ENCODE measurements at regions not wholly inside any gene's neighbourhood (a gene's known extent, or its start where the extent isn't known, plus 50 kb on each side); places are given as distances from the start of the nearest gene placed in this dataset.

DNA sequence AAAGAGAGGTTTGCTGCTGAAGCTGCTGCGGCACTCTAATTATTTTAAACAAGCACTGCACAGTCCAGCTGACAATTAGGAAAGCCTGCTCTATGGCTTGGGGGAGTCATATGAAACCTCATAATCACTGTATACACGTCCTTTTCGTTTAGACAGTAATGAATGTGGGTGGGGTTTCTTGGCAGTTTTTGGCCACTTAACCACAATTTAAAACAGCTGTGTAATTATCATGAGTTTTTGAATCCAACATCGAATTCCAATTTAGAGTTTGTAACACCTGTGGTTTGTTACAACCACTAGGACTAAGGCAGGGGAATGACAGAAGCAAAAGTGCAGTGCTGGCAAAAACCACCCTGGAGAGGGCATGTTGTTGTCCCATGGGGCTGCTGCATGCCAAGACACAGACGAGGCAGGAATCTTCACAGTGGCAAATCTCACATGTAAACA, 99.5 kb downstream of the CXXC4 start (continued):
- TF ChIP-seq, protein P1, sequence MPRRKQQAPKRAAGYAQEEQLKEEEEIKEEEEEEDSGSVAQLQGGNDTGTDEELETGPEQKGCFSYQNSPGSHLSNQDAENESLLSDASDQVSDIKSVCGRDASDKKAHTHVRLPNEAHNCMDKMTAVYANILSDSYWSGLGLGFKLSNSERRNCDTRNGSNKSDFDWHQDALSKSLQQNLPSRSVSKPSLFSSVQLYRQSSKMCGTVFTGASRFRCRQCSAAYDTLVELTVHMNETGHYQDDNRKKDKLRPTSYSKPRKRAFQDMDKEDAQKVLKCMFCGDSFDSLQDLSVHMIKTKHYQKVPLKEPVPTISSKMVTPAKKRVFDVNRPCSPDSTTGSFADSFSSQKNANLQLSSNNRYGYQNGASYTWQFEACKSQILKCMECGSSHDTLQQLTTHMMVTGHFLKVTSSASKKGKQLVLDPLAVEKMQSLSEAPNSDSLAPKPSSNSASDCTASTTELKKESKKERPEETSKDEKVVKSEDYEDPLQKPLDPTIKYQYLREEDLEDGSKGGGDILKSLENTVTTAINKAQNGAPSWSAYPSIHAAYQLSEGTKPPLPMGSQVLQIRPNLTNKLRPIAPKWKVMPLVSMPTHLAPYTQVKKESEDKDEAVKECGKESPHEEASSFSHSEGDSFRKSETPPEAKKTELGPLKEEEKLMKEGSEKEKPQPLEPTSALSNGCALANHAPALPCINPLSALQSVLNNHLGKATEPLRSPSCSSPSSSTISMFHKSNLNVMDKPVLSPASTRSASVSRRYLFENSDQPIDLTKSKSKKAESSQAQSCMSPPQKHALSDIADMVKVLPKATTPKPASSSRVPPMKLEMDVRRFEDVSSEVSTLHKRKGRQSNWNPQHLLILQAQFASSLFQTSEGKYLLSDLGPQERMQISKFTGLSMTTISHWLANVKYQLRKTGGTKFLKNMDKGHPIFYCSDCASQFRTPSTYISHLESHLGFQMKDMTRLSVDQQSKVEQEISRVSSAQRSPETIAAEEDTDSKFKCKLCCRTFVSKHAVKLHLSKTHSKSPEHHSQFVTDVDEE (CRISPR knock-in tag; IDR thresholded peaks at IDR 0.05): no peak
- TF ChIP-seq ESRRG (CRISPR knock-in tag; IDR thresholded peaks at IDR 0.05) (no peak), ZNF8 (CRISPR knock-in tag; IDR thresholded peaks at IDR 0.05) (no peak), ZNF565 (CRISPR knock-in tag; conservative IDR thresholded peaks at IDR 0.05; ENCODE audit: low read depth) (no peak)

DNA sequence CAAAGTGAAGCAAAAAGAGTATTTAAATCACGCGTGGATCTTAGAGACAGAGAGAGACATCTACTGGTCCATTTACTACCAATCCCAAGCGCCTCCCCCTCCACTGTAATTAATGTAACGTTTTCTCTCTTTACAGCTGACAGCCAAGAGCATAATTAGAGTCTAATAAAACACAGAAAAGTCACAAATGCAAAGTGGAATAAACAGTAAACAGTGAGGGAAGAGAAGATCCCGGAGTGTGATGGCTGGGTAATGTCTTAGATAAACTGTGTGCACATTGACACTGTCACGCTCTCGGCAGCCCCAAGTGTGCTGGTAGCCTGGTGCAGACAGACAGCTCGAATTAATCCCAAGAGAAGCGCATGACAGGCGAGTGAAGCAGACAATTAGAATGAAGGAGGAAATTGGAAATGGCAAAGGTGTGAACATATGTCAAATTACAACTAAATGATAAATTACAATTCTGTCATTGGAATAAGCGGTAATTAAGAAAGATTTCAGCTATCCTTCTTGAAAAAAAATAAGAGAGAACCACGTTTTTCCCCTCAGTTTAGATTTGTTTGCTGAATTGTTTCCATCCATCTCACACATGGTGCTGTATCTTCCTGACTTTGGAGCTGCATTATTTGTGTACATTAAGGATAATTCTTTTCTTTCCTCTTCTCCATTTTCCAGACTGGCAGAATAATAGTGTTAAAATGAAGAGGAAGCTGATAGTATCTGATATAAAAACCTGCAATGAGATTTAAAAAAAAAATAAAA, 100.1 kb downstream of the CXXC4 start:
- peak; percentile 33; the same call in 1 of the 3 replicates for ATAC-seq
- TF ChIP-seq ARNTL (CRISPR knock-in tag; IDR thresholded peaks at IDR 0.05; ENCODE audit: borderline replicate concordance, low read depth): no peak
- TF ChIP-seq, protein P2, sequence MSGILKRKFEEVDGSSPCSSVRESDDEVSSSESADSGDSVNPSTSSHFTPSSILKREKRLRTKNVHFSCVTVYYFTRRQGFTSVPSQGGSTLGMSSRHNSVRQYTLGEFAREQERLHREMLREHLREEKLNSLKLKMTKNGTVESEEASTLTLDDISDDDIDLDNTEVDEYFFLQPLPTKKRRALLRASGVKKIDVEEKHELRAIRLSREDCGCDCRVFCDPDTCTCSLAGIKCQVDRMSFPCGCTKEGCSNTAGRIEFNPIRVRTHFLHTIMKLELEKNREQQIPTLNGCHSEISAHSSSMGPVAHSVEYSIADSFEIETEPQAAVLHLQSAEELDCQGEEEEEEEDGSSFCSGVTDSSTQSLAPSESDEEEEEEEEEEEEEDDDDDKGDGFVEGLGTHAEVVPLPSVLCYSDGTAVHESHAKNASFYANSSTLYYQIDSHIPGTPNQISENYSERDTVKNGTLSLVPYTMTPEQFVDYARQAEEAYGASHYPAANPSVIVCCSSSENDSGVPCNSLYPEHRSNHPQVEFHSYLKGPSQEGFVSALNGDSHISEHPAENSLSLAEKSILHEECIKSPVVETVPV (CRISPR knock-in tag; IDR thresholded peaks at IDR 0.05): no peak
- TF ChIP-seq TCF4 (CRISPR knock-in tag; IDR thresholded peaks at IDR 0.05; ENCODE audit: borderline replicate concordance): no peak
- TF ChIP-seq CSDC2 (CRISPR knock-in tag; IDR thresholded peaks at IDR 0.05): no peak
- TF ChIP-seq, protein P3, sequence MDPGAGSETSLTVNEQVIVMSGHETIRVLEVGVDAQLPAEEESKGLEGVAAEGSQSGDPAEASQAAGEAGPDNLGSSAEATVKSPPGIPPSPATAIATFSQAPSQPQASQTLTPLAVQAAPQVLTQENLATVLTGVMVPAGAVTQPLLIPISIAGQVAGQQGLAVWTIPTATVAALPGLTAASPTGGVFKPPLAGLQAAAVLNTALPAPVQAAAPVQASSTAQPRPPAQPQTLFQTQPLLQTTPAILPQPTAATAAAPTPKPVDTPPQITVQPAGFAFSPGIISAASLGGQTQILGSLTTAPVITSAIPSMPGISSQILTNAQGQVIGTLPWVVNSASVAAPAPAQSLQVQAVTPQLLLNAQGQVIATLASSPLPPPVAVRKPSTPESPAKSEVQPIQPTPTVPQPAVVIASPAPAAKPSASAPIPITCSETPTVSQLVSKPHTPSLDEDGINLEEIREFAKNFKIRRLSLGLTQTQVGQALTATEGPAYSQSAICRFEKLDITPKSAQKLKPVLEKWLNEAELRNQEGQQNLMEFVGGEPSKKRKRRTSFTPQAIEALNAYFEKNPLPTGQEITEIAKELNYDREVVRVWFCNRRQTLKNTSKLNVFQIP (CRISPR knock-in tag; IDR thresholded peaks at IDR 0.05; ENCODE audit: borderline replicate concordance, low read depth): no peak
- no peak for TF ChIP-seq ISL1 (CRISPR knock-in tag; IDR thresholded peaks at IDR 0.05)
- no peak for TF ChIP-seq TOX (CRISPR knock-in tag; IDR thresholded peaks at IDR 0.05; ENCODE audit: borderline replicate concordance)
- TF ChIP-seq SNAI2 (CRISPR knock-in tag; IDR thresholded peaks at IDR 0.05): no peak
- no peak for TF ChIP-seq ZC3H10 (CRISPR knock-in tag; IDR thresholded peaks at IDR 0.05)
- TF ChIP-seq ZNF8 (CRISPR knock-in tag; IDR thresholded peaks at IDR 0.05): no peak
- TF ChIP-seq, protein P1 (CRISPR knock-in tag; IDR thresholded peaks at IDR 0.05): no peak
- no peak for TF ChIP-seq OSR1 (CRISPR knock-in tag; IDR thresholded peaks at IDR 0.05)
- TF ChIP-seq GLIS3 (CRISPR knock-in tag; IDR thresholded peaks at IDR 0.05): no peak
- TF ChIP-seq RARB (CRISPR knock-in tag; IDR thresholded peaks at IDR 0.05): no peak
- TF ChIP-seq, protein P4, sequence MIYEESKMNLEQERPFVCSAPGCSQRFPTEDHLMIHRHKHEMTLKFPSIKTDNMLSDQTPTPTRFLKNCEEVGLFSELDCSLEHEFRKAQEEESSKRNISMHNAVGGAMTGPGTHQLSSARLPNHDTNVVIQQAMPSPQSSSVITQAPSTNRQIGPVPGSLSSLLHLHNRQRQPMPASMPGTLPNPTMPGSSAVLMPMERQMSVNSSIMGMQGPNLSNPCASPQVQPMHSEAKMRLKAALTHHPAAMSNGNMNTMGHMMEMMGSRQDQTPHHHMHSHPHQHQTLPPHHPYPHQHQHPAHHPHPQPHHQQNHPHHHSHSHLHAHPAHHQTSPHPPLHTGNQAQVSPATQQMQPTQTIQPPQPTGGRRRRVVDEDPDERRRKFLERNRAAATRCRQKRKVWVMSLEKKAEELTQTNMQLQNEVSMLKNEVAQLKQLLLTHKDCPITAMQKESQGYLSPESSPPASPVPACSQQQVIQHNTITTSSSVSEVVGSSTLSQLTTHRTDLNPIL (CRISPR knock-in tag; IDR thresholded peaks at IDR 0.05; ENCODE audit: low read depth): no peak
- TF ChIP-seq, protein P5, sequence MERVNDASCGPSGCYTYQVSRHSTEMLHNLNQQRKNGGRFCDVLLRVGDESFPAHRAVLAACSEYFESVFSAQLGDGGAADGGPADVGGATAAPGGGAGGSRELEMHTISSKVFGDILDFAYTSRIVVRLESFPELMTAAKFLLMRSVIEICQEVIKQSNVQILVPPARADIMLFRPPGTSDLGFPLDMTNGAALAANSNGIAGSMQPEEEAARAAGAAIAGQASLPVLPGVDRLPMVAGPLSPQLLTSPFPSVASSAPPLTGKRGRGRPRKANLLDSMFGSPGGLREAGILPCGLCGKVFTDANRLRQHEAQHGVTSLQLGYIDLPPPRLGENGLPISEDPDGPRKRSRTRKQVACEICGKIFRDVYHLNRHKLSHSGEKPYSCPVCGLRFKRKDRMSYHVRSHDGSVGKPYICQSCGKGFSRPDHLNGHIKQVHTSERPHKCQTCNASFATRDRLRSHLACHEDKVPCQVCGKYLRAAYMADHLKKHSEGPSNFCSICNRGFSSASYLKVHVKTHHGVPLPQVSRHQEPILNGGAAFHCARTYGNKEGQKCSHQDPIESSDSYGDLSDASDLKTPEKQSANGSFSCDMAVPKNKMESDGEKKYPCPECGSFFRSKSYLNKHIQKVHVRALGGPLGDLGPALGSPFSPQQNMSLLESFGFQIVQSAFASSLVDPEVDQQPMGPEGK (CRISPR knock-in tag; IDR thresholded peaks at IDR 0.05; ENCODE audit: borderline replicate concordance): no peak
- TF ChIP-seq ZFP30 (CRISPR knock-in tag; IDR thresholded peaks at IDR 0.05): no peak
- TF ChIP-seq ZFP3 (CRISPR knock-in tag; IDR thresholded peaks at IDR 0.05): no peak
- TF ChIP-seq ZNF70 (CRISPR knock-in tag; IDR thresholded peaks at IDR 0.05): no peak
- no peak for TF ChIP-seq ZNF565 (CRISPR knock-in tag; conservative IDR thresholded peaks at IDR 0.05; ENCODE audit: low read depth)

All from SK-N-SH treated with all-trans-retinoic acid at 6 μM for 48 hours (cell line).